MM.1S (cell line): ENCODE measurements at regions not wholly inside any gene's neighbourhood (a gene's known extent, or its start where the extent isn't known, plus 50 kb on each side); places are given as distances from the start of the nearest gene placed in this dataset.

Source experiments
- EZH2phosphoT487 ChIP-seq: fragments of 300-600 bp; sonication (generic); IDR thresholded peaks from 2 replicates; pipeline ENCODE4 v1.6.1; 2018; ENCODE audit warnings: antibody characterized with exemption, low read length
- TF ChIP-seq, protein P1 (sequence below): fragments of 300-600 bp; sonication (generic); IDR thresholded peaks from 2 replicates; pipeline ENCODE4 v1.5.1; 2016; ENCODE audit warnings: antibody characterized with exemption, low read length, mixed read lengths

DNA sequence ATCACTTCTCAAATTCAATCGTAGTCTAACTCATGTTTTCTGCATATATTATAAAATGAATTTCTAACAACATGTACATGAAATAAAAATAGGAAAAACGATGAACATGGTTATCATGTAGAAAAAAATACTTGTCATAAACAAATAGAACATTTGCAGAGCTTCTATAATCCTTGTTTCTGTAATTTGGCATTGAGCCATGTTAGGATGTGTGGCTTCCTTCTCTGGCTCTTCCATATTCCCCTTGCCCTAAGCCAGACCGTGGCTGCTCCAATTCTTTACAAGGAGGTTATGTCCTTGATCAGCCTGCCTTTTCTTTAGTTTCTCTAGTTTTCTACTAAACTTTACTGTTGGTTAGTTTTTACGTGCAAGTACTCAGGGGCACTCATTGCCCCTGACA lies 155.3 kb downstream of the COL6A3 start:
- TF ChIP-seq, protein P1, sequence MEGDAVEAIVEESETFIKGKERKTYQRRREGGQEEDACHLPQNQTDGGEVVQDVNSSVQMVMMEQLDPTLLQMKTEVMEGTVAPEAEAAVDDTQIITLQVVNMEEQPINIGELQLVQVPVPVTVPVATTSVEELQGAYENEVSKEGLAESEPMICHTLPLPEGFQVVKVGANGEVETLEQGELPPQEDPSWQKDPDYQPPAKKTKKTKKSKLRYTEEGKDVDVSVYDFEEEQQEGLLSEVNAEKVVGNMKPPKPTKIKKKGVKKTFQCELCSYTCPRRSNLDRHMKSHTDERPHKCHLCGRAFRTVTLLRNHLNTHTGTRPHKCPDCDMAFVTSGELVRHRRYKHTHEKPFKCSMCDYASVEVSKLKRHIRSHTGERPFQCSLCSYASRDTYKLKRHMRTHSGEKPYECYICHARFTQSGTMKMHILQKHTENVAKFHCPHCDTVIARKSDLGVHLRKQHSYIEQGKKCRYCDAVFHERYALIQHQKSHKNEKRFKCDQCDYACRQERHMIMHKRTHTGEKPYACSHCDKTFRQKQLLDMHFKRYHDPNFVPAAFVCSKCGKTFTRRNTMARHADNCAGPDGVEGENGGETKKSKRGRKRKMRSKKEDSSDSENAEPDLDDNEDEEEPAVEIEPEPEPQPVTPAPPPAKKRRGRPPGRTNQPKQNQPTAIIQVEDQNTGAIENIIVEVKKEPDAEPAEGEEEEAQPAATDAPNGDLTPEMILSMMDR, result no peak
- TF ChIP-seq EZH2phosphoT487, result no peak
